ENCODE measurements at regions not wholly inside any gene's neighbourhood (a gene's known extent, or its start where the extent isn't known, plus 50 kb on each side); places are given as distances from the start of the nearest gene placed in this dataset.

DNA sequence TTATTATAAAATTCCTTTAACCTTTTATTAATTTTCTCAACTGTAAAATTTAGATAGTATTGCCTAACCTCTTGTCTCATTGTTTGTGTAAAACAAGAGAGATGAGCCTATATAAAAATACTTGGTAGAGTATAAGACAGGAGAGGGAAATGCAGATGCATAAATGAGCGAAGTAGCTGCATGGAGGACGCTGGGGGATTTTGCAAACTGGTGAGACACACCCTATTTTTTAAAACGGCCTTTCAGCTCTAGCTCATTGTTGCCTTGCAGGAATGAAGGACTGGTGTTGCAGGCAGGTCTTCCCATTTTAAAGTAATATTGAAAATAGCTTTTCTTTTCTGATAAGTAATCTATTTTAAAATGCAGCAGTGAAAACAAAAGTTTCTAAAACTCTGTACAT is 435.3 kb upstream of the HNRNPA3 start:
- Histone ChIP-seq H3K36me3 (no peaks in the 10 kb centered on the region), H3K4me3 (no peak overlapping the region), H3K4me1 (no peaks in the 10 kb centered on the region), H3K9me3 (peaks cover 0 to 3% (median 0%) of the 10 kb centered on the region in 4 donors), H3K27me3 (no peaks in the 10 kb centered on the region), H3K27ac (no peak overlapping the region)
- DNase-seq, result no peak
- no peak for TF ChIP-seq POLR2A (IDR thresholded peaks at IDR 0.05)
- TF ChIP-seq CTCF (IDR thresholded peaks at IDR 0.05), result no peak

GRCh38 chr2:176779917-176780316 is 432.7 kb upstream of the HNRNPA3 start:
- DNase-seq, result no peak

GRCh38 chr2:176780348-176780747 is 432.2 kb upstream of the HNRNPA3 start:
- H3K27ac ChIP-seq, result no peak overlapping the region
- no peak overlapping the region for H3K4me3 ChIP-seq
- TF ChIP-seq CTCF (IDR thresholded peaks at IDR 0.05), result no peak
- H3K9me3 ChIP-seq, result no peaks in the 10 kb centered on the region
- DNase-seq, result no peak
- no peaks in the 10 kb centered on the region for H3K36me3 ChIP-seq
- H3K4me1 ChIP-seq, result no peaks in the 10 kb centered on the region
- H3K27me3 ChIP-seq, result no peaks in the 10 kb centered on the region

More at GRCh38 chr2:176779917-176780316, 432.7 kb upstream of the HNRNPA3 start:
- Histone ChIP-seq H3K4me3 (no peak overlapping the region), H3K36me3 (no peaks in the 10 kb centered on the region), H3K27me3 (no peaks in the 10 kb centered on the region), H3K4me1 (no peaks in the 10 kb centered on the region), H3K9me3 (no peaks in the 10 kb centered on the region), H3K27ac (no peak overlapping the region)
- TF ChIP-seq CTCF (IDR thresholded peaks at IDR 0.05) (no peak), POLR2A (IDR thresholded peaks at IDR 0.05) (no peak)

- Histone ChIP-seq H3K27ac (no peak overlapping the region), H3K4me1 (no peaks in the 10 kb centered on the region), H3K4me3 (no peak overlapping the region), H3K36me3 (no peaks in the 10 kb centered on the region), H3K27me3 (no peaks in the 10 kb centered on the region), H3K9me3 (no peaks in the 10 kb centered on the region)
- TF ChIP-seq CTCF (IDR thresholded peaks at IDR 0.05), result no peak
- TF ChIP-seq POLR2A (IDR thresholded peaks at IDR 0.05), result no peak
- no peak for DNase-seq
Observed at GRCh38 chr2:176781570-176782217, 430.9 kb upstream of the HNRNPA3 start.

DNA sequence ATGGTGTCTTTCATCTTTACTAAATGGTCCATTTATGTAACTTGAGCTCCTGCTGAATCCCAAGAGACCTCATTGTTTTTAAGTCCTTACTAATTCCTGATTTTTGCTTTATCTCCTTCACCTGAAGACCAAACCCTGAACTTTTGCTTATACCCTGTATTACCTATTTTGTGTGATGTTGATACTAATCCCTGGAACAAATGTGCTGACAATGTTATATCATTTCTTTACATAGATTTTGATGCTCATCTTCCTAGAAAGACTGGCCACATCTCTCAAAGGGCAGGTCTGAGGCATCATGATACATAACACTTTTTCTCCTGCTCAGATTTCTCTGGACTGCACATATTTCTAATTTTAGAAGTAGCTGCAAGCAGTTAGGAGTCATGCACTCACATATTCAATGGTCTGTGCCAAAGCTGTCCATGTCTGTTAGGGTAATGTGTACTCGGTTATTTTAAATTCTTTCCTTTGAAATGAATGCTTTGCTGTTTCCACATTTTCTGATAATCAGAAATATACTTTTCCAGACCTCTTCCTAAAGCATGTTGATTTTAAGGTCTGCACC is 427.9 kb upstream of the HNRNPA3 start:
- Histone ChIP-seq H3K36me3 (no peaks in the 10 kb centered on the region), H3K4me3 (no peak overlapping the region)
- no peak for TF ChIP-seq POLR2A (IDR thresholded peaks at IDR 0.05)
- TF ChIP-seq CTCF (IDR thresholded peaks at IDR 0.05), result no peak

More for the DNA sequence above, 427.9 kb upstream of the HNRNPA3 start:
- Histone ChIP-seq H3K4me1 (no peaks in the 10 kb centered on the region), H3K27me3 (no peaks in the 10 kb centered on the region), H3K9me3 (no peaks in the 10 kb centered on the region), H3K27ac (no peak overlapping the region)
- DNase-seq, result no peak

Measured in Peyer's patch (tissue), 4 donors.